GM12878 (cell line): ENCODE measurements at regions not wholly inside any gene's neighbourhood (a gene's known extent, or its start where the extent isn't known, plus 50 kb on each side); places are given as distances from the start of the nearest gene placed in this dataset.
A peak's percentile ranks its signal among the peaks of the same experiment; 100 is the strongest.
"Not testable (repeated sequence)": the region's sequence is repeated elsewhere in the genome, so short reads cannot be mapped to it uniquely, and the experiment has no call there.

ENCODE experiments used
- ATAC-seq: fragments of 200-7000 bp; cut with Tn5 transposase; 3 replicates; pipeline ENCODE4 v1.9.1; 2020; ENCODE audit warnings: mild to moderate bottlenecking, moderate library complexity
- BruUV-seq: library from RNA; stranded (reverse); fragments of 400-500 nt; replicated peaks from 2 replicates; lab custom pipeline; 2021; lab: Mats Ljungman, UMichigan
- CTCF ChIA-PET: fragments of 300-600 bp; sonication (Branson Sonifier 250); formaldehyde crosslinking; extraction: SDS; loops from one replicate; lab custom pipeline; 2021; ENCODE audit warnings: inconsistent platforms; lab: Yijun Ruan, JAX
- POLR2A ChIA-PET: fragments of 350-600 bp; formaldehyde crosslinking; extraction: SDS; loops from one replicate; lab custom pipeline; 2021; ENCODE audit warnings: inconsistent platforms; lab: Charles Lee
- RAD21 ChIA-PET: fragments of 300-600 bp; sonication (Branson Sonifier 250); formaldehyde crosslinking; loops from one replicate; lab custom pipeline; 2023; ENCODE audit warnings: antibody characterized with exemption; ENCODE audit not compliant: unreplicated experiment; lab: Charles Lee
- SMC1A ChIA-PET: fragments of 300-600 bp; sonication (Branson Sonifier 250); formaldehyde crosslinking; loops from one replicate; lab custom pipeline; 2023; ENCODE audit not compliant: unreplicated experiment, uncharacterized antibody; lab: Charles Lee
- DNase-seq: peaks from one replicate; pipeline ENCODE4 v3.0.0-alpha.2; 2011; ENCODE audit warnings: low read depth, low spot score
- FAIRE-seq: peaks from 3 replicates; lab custom pipeline; 2011; peaks lifted over from hg19 to GRCh38; lab: Jason Lieb, UNC
- H2AFZ ChIP-seq: 2 replicates; pipeline ENCODE4 v1.6.0; 2011; ENCODE audit warnings: low read depth, low read length, control low read depth; ENCODE audit not compliant: control insufficient read depth
- H3K27ac ChIP-seq: 2 replicates; pipeline ENCODE4 v1.5.1; 2011; ENCODE audit warnings: control low read depth; ENCODE audit not compliant: control insufficient read depth, insufficient read depth
- H3K27me3 ChIP-seq, 2 experiments: replicated peaks in 1 of 2; 2 replicates each; pipeline versions ENCODE4 v1.6.0 to v1.6.1; 2011; ENCODE audit warnings: low read length in 1 of 2; ENCODE audit not compliant: control insufficient read depth in 2 of 2, insufficient read depth in 2 of 2
- H3K36me3 ChIP-seq, 2 experiments: 2 replicates each; pipeline ENCODE4 v1.5.1; 2011; ENCODE audit warnings: low read length in 1 of 2; ENCODE audit not compliant: control insufficient read depth in 2 of 2, insufficient read depth in 2 of 2
- H3K4me1 ChIP-seq: 2 replicates; pipeline ENCODE4 v1.6.1; 2011; ENCODE audit warnings: mild to moderate bottlenecking, low read length, moderate library complexity, mixed read lengths; ENCODE audit not compliant: control insufficient read depth, insufficient read depth
- H3K4me2 ChIP-seq: 2 replicates; pipeline ENCODE4 v1.6.0; 2011; ENCODE audit warnings: control low read depth; ENCODE audit not compliant: control insufficient read depth, insufficient read depth
- H3K4me3 ChIP-seq: fragments of 200-600 bp; sonication (generic); 2 replicates; pipeline ENCODE4 v1.5.1; 2016
- H3K79me2 ChIP-seq: 2 replicates; pipeline ENCODE4 v1.6.0; 2011; ENCODE audit warnings: low read length; ENCODE audit not compliant: control insufficient read depth, insufficient read depth
- H3K9ac ChIP-seq: 2 replicates; pipeline ENCODE4 v1.8.0; 2011; ENCODE audit warnings: low read length, control low read depth, mixed read lengths; ENCODE audit not compliant: control insufficient read depth, insufficient read depth
- H3K9me3 ChIP-seq: replicated peaks from 3 replicates; pipeline ENCODE4 v1.5.1; 2011; ENCODE audit warnings: mild to moderate bottlenecking, low read length; ENCODE audit not compliant: control insufficient read depth, insufficient read depth
- H4K20me1 ChIP-seq: 2 replicates; pipeline ENCODE4 v1.6.0; 2011; ENCODE audit not compliant: control insufficient read depth, insufficient read depth
- CREM ChIP-seq: IDR thresholded peaks from 2 replicates; pipeline ENCODE4 v1.6.1; 2014; ENCODE audit warnings: antibody characterized with exemption, low read depth
- MYC ChIP-seq: IDR thresholded peaks from 2 replicates; pipeline ENCODE4 v1.6.1; 2011; ENCODE audit warnings: mild to moderate bottlenecking, low read length, moderate library complexity, inconsistent platforms; ENCODE audit not compliant: insufficient read depth, insufficient replicate concordance, insufficient read length, severe bottlenecking
- POLR2AphosphoS5 ChIP-seq: IDR thresholded peaks from 2 replicates; pipeline ENCODE4 v1.6.1; 2011; ENCODE audit warnings: mild to moderate bottlenecking, low read length, inconsistent platforms
- RAD21 ChIP-seq: IDR thresholded peaks from 2 replicates; pipeline ENCODE4 v1.6.1; 2011; ENCODE audit warnings: mild to moderate bottlenecking, low read depth, low read length, moderate library complexity; ENCODE audit not compliant: insufficient read depth
- ZNF622 ChIP-seq: fragments of 450-650 bp; IDR thresholded peaks from 2 replicates; pipeline ENCODE4 v1.6.1; 2017; ENCODE audit warnings: mild to moderate bottlenecking, inconsistent platforms
- WGBS: methylation state at CpG from one replicate; pipeline ENCODE4 v1.1.6; 2016; ENCODE audit warnings: low lambda C conversion rate; ENCODE audit not compliant: insufficient replicate concordance, insufficient coverage; ENCODE audit errors: missing lambda C conversion rate; 5-methylcytosine and 5-hydroxymethylcytosine counted together
- in situ Hi-C: fragments of 300-500 bp; cut with MboI; formaldehyde crosslinking; loops from 9 replicates; pipeline ENCODE4 v1.14.3; 2018; ENCODE audit warnings: mixed read lengths
- intact Hi-C: fragments of 100-400 bp; cut with micrococcal nuclease; formaldehyde crosslinking; loops from one replicate; pipeline ENCODE4 v1.14.2; 2022; ENCODE audit not compliant: unreplicated experiment
- TF ChIP-seq, protein P1 (sequence below): fragments of 450-650 bp; IDR thresholded peaks from 2 replicates; pipeline ENCODE4 v1.6.1; 2017; ENCODE audit warnings: borderline replicate concordance
- TF ChIP-seq, protein P2 (sequence below): fragments of 450-650 bp; IDR thresholded peaks from 2 replicates; pipeline ENCODE4 v1.6.1; 2018; ENCODE audit warnings: borderline replicate concordance, mild to moderate bottlenecking; ENCODE audit not compliant: partially characterized antibody
- TF ChIP-seq, protein P3 (sequence below): fragments of 450-650 bp; IDR thresholded peaks from 2 replicates; pipeline ENCODE4 v1.6.1; 2017; ENCODE audit warnings: mild to moderate bottlenecking, low read depth, inconsistent platforms; ENCODE audit not compliant: poor library complexity, severe bottlenecking

- H3K9ac ChIP-seq, H3K4me2 ChIP-seq, BruUV-seq, H4K20me1 ChIP-seq, H3K9me3 ChIP-seq, RAD21 ChIA-PET, H3K27ac ChIP-seq, SMC1A ChIA-PET, H3K4me1 ChIP-seq, FAIRE-seq, intact Hi-C loops, H3K36me3 ChIP-seq, H3K4me3 ChIP-seq, in situ Hi-C loops, H2AFZ ChIP-seq, H3K27me3 ChIP-seq, DNase-seq, CTCF ChIA-PET, H3K79me2 ChIP-seq: not testable (repeated sequence)
- POLR2A ChIA-PET, result interaction anchor here (0.7 kb wide), 1 partner anchor 264 kb away, joined by 3 read pairs; no protein-coding TSS in a partner anchor
- 33% methylated on average over 4 of the region's 4 CpGs for WGBS
- ATAC-seq, result peak; percentile 44
Observed at GRCh38 chr5:110834933-110835332, 96.1 kb downstream of the SLC25A46 start.

- no peak for FAIRE-seq
Observed at GRCh38 chr5:110836851-110837250, 98.0 kb downstream of the SLC25A46 start.

More at GRCh38 chr5:110836851-110837250, 98.0 kb downstream of the SLC25A46 start:
- Histone ChIP-seq H3K4me2 (no peak overlapping the region), H4K20me1 (no peaks in the 10 kb centered on the region), H3K79me2 (no peaks in the 10 kb centered on the region), H3K9me3 (no peaks in the 10 kb centered on the region), H2AFZ (no peak overlapping the region), H3K4me1 (no peaks in the 10 kb centered on the region), H3K4me3 (no peak overlapping the region), H3K27ac (no peak overlapping the region), H3K9ac (no peak overlapping the region), H3K36me3 (no peaks in the 10 kb centered on the region), H3K27me3 (no peaks in the 10 kb centered on the region)
- BruUV-seq, result no TSS peak
- TF ChIP-seq, protein P1, sequence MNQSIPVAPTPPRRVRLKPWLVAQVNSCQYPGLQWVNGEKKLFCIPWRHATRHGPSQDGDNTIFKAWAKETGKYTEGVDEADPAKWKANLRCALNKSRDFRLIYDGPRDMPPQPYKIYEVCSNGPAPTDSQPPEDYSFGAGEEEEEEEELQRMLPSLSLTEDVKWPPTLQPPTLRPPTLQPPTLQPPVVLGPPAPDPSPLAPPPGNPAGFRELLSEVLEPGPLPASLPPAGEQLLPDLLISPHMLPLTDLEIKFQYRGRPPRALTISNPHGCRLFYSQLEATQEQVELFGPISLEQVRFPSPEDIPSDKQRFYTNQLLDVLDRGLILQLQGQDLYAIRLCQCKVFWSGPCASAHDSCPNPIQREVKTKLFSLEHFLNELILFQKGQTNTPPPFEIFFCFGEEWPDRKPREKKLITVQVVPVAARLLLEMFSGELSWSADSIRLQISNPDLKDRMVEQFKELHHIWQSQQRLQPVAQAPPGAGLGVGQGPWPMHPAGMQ, result no peak
- TF ChIP-seq CREM (no peak), MYC (no peak), POLR2AphosphoS5 (no peak), RAD21 (no peak), ZNF622 (no peak)
- TF ChIP-seq, protein P2, sequence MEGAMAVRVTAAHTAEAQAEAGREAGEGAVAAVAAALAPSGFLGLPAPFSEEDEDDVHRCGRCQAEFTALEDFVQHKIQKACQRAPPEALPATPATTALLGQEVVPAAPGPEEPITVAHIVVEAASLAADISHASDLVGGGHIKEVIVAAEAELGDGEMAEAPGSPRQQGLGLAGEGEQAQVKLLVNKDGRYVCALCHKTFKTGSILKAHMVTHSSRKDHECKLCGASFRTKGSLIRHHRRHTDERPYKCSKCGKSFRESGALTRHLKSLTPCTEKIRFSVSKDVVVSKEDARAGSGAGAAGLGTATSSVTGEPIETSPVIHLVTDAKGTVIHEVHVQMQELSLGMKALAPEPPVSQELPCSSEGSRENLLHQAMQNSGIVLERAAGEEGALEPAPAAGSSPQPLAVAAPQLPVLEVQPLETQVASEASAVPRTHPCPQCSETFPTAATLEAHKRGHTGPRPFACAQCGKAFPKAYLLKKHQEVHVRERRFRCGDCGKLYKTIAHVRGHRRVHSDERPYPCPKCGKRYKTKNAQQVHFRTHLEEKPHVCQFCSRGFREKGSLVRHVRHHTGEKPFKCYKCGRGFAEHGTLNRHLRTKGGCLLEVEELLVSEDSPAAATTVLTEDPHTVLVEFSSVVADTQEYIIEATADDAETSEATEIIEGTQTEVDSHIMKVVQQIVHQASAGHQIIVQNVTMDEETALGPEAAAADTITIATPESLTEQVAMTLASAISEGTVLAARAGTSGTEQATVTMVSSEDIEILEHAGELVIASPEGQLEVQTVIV, result no peak
- TF ChIP-seq, protein P3, sequence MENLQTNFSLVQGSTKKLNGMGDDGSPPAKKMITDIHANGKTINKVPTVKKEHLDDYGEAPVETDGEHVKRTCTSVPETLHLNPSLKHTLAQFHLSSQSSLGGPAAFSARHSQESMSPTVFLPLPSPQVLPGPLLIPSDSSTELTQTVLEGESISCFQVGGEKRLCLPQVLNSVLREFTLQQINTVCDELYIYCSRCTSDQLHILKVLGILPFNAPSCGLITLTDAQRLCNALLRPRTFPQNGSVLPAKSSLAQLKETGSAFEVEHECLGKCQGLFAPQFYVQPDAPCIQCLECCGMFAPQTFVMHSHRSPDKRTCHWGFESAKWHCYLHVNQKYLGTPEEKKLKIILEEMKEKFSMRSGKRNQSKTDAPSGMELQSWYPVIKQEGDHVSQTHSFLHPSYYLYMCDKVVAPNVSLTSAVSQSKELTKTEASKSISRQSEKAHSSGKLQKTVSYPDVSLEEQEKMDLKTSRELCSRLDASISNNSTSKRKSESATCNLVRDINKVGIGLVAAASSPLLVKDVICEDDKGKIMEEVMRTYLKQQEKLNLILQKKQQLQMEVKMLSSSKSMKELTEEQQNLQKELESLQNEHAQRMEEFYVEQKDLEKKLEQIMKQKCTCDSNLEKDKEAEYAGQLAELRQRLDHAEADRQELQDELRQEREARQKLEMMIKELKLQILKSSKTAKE, result no peak
- ChIA-PET POLR2A (no interaction called here), CTCF (no interaction called here), SMC1A (interaction anchor here (0.6 kb wide), 1 partner anchor 18 kb away, joined by 3 read pairs; no protein-coding TSS in a partner anchor), RAD21 (no interaction called here)
- in situ Hi-C loops, result no loop called here
- intact Hi-C loops, result no loop called here
- DNase-seq (no peak), ATAC-seq (no peak)
- WGBS, result 0% methylated on average over 1 of the region's 1 CpG
